K562 (cell line): ENCODE measurements at regions not wholly inside any gene's neighbourhood (a gene's known extent, or its start where the extent isn't known, plus 50 kb on each side); places are given as distances from the start of the nearest gene placed in this dataset.

ENCODE experiments used
- BHLHE40 ChIP-seq: IDR thresholded peaks from 2 replicates; pipeline ENCODE4 v1.6.1; 2011; ENCODE audit warnings: low read length, improper control_type of control experiment
- CREB1 ChIP-seq, 2 experiments: sonication (generic) in 1 of 2; formaldehyde crosslinking in 1 of 2; IDR thresholded peaks; 2 replicates each; pipeline versions ENCODE4 v1.6.1 to v1.8.0; 2012 to 2022; ENCODE audit warnings: inconsistent platforms in 1 of 2, mild to moderate bottlenecking in 1 of 2, missing genetic modification reagents in 1 of 2, moderate library complexity in 1 of 2
- FOXA1 ChIP-seq: fragments of 450-650 bp; IDR thresholded peaks from 2 replicates; pipeline ENCODE4 v1.6.1; 2016; ENCODE audit warnings: mild to moderate bottlenecking, borderline replicate concordance
- FOXK1 ChIP-seq: sonication (generic); formaldehyde crosslinking; IDR thresholded peaks from 2 replicates; pipeline ENCODE4 v1.8.0; 2022; ENCODE audit warnings: missing genetic modification reagents, mild to moderate bottlenecking, borderline replicate concordance
- PHB2 ChIP-seq: fragments of 450-650 bp; IDR thresholded peaks from 2 replicates; pipeline ENCODE4 v1.6.1; 2017; ENCODE audit warnings: low read depth
- RAD21 ChIP-seq, 2 experiments: fragments of 250-450 bp in 1 of 2; fragments of 450-650 bp in 1 of 2; sonication (Bioruptor Pico) in 1 of 2; formaldehyde crosslinking in 1 of 2; IDR thresholded peaks in 1 of 2; conservative IDR thresholded peaks in 1 of 2; 2 replicates each; pipeline versions ENCODE4 v1.4.0 to v1.8.0; 2020 to 2022; ENCODE audit warnings: mild to moderate bottlenecking in 2 of 2, moderate library complexity in 1 of 2
- SIN3A ChIP-seq, 2 experiments: fragments of 150-350 bp in 1 of 2; IDR thresholded peaks; 2 replicates each; pipeline ENCODE4 v1.6.1; 2011 to 2016; ENCODE audit warnings: borderline replicate concordance in 2 of 2, low read depth in 2 of 2, low read length in 2 of 2, mild to moderate bottlenecking in 2 of 2, moderate library complexity in 2 of 2; ENCODE audit not compliant: control insufficient read depth in 1 of 2
- ZFP36 ChIP-seq: fragments of 150-350 bp; IDR thresholded peaks from 2 replicates; pipeline ENCODE4 v1.6.1; 2018; ENCODE audit warnings: low read length, low read depth; ENCODE audit not compliant: partially characterized antibody
- TF ChIP-seq, protein P1 (sequence below): fragments of 250-450 bp; sonication (Bioruptor Pico); IDR thresholded peaks from 2 replicates; pipeline ENCODE4 v1.4.0; 2020; ENCODE audit warnings: mild to moderate bottlenecking
- TF ChIP-seq, protein P2 (sequence below): sonication (generic); formaldehyde crosslinking; IDR thresholded peaks from 2 replicates; pipeline ENCODE4 v1.9.0; 2022; ENCODE audit warnings: mild to moderate bottlenecking, missing genetic modification reagents
- TF ChIP-seq, protein P3 (sequence below), 3 experiments: IDR thresholded peaks in 2 of 3; conservative IDR thresholded peaks in 1 of 3; 2 replicates each; pipeline ENCODE4 v1.5.1; 2011 to 2012; ENCODE audit warnings: low read length in 3 of 3, mild to moderate bottlenecking in 3 of 3, control low read depth in 2 of 3, improper control_type of control experiment in 1 of 3, inconsistent platforms in 1 of 3, low read depth in 1 of 3, mixed read lengths in 1 of 3, moderate library complexity in 1 of 3; ENCODE audit not compliant: insufficient read depth in 2 of 3
- TF ChIP-seq, protein P4 (sequence below), 2 experiments: fragments of 450-650 bp; formaldehyde crosslinking in 1 of 2; IDR thresholded peaks; 2 replicates each; pipeline versions ENCODE4 v1.4.0 to v1.6.1; 2014 to 2020; ENCODE audit warnings: mild to moderate bottlenecking in 2 of 2, borderline replicate concordance in 1 of 2, low read depth in 1 of 2

DNA sequence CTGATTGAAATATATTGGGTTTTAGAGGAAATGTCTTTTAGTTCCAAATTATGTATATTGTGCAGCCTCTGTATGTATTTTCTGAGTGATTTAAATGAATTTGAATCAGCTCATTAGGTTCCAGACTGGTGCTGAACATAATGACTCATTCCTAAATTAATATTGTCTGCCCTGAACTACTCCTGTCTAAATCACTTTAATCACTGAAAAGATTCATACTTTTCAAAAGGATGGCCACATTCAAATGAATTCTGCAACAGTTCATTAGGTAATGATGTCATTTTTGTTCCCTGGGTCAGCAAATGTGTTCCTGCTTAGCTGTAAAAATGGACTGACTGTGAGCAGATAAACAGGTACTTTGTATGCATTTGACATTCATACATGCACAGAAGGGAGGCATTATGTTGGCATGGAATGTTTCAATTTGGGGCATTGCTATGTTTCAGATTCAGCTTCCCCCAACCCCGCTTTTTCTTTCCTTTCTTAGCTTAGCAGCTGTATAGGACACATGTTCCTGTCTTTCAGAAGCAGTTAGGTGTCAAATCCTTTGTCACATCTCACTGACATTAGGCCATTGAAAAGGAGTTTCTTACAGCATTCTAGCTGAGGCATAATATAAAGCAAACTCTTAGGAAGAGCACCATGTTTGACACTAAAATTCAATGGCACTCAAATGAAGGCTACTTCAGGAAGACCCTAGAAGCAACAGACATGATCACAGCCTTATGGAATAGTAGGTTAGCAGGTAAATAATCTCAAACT is 318.5 kb upstream of the ARPP21 start:
- TF ChIP-seq FOXA1 (no peak), PHB2 (no peak), BHLHE40 (no peak), SIN3A (IDR thresholded peaks at IDR 0.05; ENCODE audit: borderline replicate concordance in 2 of 2, control insufficient read depth in 1 of 2, low read depth in 2 of 2, low read length in 2 of 2) (no peak), RAD21 (CRISPR knock-in tag; conservative IDR thresholded peaks at IDR 0.05 in 1 of 2, IDR thresholded peaks at IDR 0.05 in 1 of 2) (no peak), ZFP36 (no peak), FOXK1 (CRISPR knock-in tag) (no peak), CREB1 (IDR thresholded peaks at IDR 0.05) (no peak), CREB1 (CRISPR knock-in tag; IDR thresholded peaks at IDR 0.05) (no peak)
- TF ChIP-seq, protein P1, sequence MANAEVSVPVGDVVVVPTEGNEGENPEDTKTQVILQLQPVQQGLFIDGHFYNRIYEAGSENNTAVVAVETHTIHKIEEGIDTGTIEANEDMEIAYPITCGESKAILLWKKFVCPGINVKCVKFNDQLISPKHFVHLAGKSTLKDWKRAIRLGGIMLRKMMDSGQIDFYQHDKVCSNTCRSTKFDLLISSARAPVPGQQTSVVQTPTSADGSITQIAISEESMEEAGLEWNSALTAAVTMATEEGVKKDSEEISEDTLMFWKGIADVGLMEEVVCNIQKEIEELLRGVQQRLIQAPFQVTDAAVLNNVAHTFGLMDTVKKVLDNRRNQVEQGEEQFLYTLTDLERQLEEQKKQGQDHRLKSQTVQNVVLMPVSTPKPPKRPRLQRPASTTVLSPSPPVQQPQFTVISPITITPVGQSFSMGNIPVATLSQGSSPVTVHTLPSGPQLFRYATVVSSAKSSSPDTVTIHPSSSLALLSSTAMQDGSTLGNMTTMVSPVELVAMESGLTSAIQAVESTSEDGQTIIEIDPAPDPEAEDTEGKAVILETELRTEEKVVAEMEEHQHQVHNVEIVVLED (CRISPR knock-in tag): no peak
- TF ChIP-seq, protein P2, sequence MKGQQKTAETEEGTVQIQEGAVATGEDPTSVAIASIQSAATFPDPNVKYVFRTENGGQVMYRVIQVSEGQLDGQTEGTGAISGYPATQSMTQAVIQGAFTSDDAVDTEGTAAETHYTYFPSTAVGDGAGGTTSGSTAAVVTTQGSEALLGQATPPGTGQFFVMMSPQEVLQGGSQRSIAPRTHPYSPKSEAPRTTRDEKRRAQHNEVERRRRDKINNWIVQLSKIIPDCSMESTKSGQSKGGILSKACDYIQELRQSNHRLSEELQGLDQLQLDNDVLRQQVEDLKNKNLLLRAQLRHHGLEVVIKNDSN: no peak
- TF ChIP-seq, protein P3, sequence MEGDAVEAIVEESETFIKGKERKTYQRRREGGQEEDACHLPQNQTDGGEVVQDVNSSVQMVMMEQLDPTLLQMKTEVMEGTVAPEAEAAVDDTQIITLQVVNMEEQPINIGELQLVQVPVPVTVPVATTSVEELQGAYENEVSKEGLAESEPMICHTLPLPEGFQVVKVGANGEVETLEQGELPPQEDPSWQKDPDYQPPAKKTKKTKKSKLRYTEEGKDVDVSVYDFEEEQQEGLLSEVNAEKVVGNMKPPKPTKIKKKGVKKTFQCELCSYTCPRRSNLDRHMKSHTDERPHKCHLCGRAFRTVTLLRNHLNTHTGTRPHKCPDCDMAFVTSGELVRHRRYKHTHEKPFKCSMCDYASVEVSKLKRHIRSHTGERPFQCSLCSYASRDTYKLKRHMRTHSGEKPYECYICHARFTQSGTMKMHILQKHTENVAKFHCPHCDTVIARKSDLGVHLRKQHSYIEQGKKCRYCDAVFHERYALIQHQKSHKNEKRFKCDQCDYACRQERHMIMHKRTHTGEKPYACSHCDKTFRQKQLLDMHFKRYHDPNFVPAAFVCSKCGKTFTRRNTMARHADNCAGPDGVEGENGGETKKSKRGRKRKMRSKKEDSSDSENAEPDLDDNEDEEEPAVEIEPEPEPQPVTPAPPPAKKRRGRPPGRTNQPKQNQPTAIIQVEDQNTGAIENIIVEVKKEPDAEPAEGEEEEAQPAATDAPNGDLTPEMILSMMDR (IDR thresholded peaks at IDR 0.05 in 2 of 3, conservative IDR thresholded peaks at IDR 0.05 in 1 of 3; ENCODE audit: insufficient read depth in 2 of 3, low read depth in 1 of 3, low read length in 3 of 3): no peak
- TF ChIP-seq, protein P4, sequence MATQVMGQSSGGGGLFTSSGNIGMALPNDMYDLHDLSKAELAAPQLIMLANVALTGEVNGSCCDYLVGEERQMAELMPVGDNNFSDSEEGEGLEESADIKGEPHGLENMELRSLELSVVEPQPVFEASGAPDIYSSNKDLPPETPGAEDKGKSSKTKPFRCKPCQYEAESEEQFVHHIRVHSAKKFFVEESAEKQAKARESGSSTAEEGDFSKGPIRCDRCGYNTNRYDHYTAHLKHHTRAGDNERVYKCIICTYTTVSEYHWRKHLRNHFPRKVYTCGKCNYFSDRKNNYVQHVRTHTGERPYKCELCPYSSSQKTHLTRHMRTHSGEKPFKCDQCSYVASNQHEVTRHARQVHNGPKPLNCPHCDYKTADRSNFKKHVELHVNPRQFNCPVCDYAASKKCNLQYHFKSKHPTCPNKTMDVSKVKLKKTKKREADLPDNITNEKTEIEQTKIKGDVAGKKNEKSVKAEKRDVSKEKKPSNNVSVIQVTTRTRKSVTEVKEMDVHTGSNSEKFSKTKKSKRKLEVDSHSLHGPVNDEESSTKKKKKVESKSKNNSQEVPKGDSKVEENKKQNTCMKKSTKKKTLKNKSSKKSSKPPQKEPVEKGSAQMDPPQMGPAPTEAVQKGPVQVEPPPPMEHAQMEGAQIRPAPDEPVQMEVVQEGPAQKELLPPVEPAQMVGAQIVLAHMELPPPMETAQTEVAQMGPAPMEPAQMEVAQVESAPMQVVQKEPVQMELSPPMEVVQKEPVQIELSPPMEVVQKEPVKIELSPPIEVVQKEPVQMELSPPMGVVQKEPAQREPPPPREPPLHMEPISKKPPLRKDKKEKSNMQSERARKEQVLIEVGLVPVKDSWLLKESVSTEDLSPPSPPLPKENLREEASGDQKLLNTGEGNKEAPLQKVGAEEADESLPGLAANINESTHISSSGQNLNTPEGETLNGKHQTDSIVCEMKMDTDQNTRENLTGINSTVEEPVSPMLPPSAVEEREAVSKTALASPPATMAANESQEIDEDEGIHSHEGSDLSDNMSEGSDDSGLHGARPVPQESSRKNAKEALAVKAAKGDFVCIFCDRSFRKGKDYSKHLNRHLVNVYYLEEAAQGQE (IDR thresholded peaks at IDR 0.05; ENCODE audit: borderline replicate concordance): no peak
- TF ChIP-seq, protein P4 (CRISPR knock-in tag; IDR thresholded peaks at IDR 0.05; ENCODE audit: low read depth): no peak
